K562 (cell line): ENCODE measurements at regions not wholly inside any gene's neighbourhood (a gene's known extent, or its start where the extent isn't known, plus 50 kb on each side); places are given as distances from the start of the nearest gene placed in this dataset.
A peak's percentile ranks its signal among the peaks of the same experiment; 100 is the strongest.

Experiments
- ATAC-seq: fragments of 200-7000 bp; cut with Tn5 transposase; 3 replicates; pipeline ENCODE4 v1.9.1; 2020; ENCODE audit warnings: moderate library complexity
- BruUV-seq: library from RNA; stranded (reverse); fragments of 400-500 nt; replicated peaks from 2 replicates; lab custom pipeline; 2021; lab: Mats Ljungman, UMichigan
- CTCF ChIA-PET: fragments of 300-600 bp; formaldehyde crosslinking; extraction: SDS; loops from one replicate; lab custom pipeline; 2021; ENCODE audit warnings: low intra/inter-chr PET ratio; lab: Yijun Ruan, JAX
- POLR2A ChIA-PET: fragments of 300-600, 350-650 bp; sonication (Branson Sonifier 250); formaldehyde crosslinking; extraction: SDS; loops from one replicate; lab custom pipeline; 2021; ENCODE audit warnings: antibody characterized with exemption, inconsistent platforms; lab: Yijun Ruan, JAX
- DNase-seq, 4 experiments: peaks; one replicate each; pipeline versions ENCODE4 v3.0.0 to v3.0.0-alpha.2; 2011 to 2018; ENCODE audit warnings: low spot score in 3 of 4, mixed read lengths in 3 of 4; ENCODE audit errors: extremely low read depth in 1 of 4
- FAIRE-seq: peaks from 2 replicates; lab custom pipeline; 2011; peaks lifted over from hg19 to GRCh38; lab: Jason Lieb, UNC
- H2AFZ ChIP-seq: 2 replicates; pipeline ENCODE4 v1.6.0; 2011; ENCODE audit warnings: low read depth, low read length, control low read depth, inconsistent platforms
- H3K27ac ChIP-seq: fragments of 200-600 bp; 3 replicates; pipeline ENCODE4 v1.8.0; 2011; ENCODE audit warnings: low read depth, mild to moderate bottlenecking, control low read depth, inconsistent platforms, low read length, moderate library complexity, mixed read lengths; ENCODE audit errors: extremely low read depth
- H3K27me3 ChIP-seq, 2 experiments: fragments of 300-600 bp in 1 of 2; 2 replicates in 1 of 2; 3 replicates in 1 of 2; pipeline versions ENCODE4 v1.6.0 to v1.8.0; 2011; ENCODE audit warnings: inconsistent platforms in 2 of 2, low read length in 2 of 2, mild to moderate bottlenecking in 1 of 2, mixed read lengths in 1 of 2, moderate library complexity in 1 of 2; ENCODE audit not compliant: control insufficient read depth in 2 of 2, insufficient read depth in 2 of 2
- H3K36me3 ChIP-seq: fragments of 300-600 bp; 3 replicates; pipeline ENCODE4 v1.8.0; 2011; ENCODE audit warnings: mild to moderate bottlenecking, low read length, inconsistent platforms; ENCODE audit not compliant: control insufficient read depth, insufficient read depth
- H3K4me1 ChIP-seq, 2 experiments: fragments of 200-600 bp in 1 of 2; replicated peaks in 1 of 2; 2 replicates in 1 of 2; 3 replicates in 1 of 2; pipeline versions ENCODE4 v1.5.1 to v1.8.0; 2011; ENCODE audit warnings: inconsistent platforms in 2 of 2, low read length in 2 of 2, mild to moderate bottlenecking in 1 of 2, mixed read lengths in 1 of 2, moderate library complexity in 1 of 2; ENCODE audit not compliant: control insufficient read depth in 2 of 2, insufficient read depth in 2 of 2
- H3K4me2 ChIP-seq: 2 replicates; pipeline ENCODE4 v1.6.1; 2011; ENCODE audit warnings: low read length, control low read depth, inconsistent platforms, mixed read lengths; ENCODE audit not compliant: insufficient read depth
- H3K4me3 ChIP-seq: fragments of 200-600 bp; sonication (generic), shearing (Covaris generic); 2 replicates; pipeline ENCODE4 v1.5.1; 2016; ENCODE audit warnings: control low read depth, inconsistent platforms
- H3K79me2 ChIP-seq: fragments of 200-600 bp; 3 replicates; pipeline ENCODE4 v1.8.0; 2011; ENCODE audit warnings: low read length, inconsistent platforms; ENCODE audit not compliant: control insufficient read depth, insufficient read depth
- H3K9ac ChIP-seq, 2 experiments: 2 replicates each; pipeline versions ENCODE4 v1.6.0 to v1.6.1; 2011; ENCODE audit warnings: low read depth in 2 of 2, low read length in 2 of 2, control low read depth in 1 of 2, inconsistent platforms in 1 of 2, mild to moderate bottlenecking in 1 of 2, mixed read lengths in 1 of 2; ENCODE audit not compliant: insufficient read depth in 1 of 2
- H3K9me1 ChIP-seq: one replicate; pipeline ENCODE4 v1.6.0; 2011; ENCODE audit warnings: inconsistent platforms, mild to moderate bottlenecking, low read length, moderate library complexity; ENCODE audit not compliant: control insufficient read depth, insufficient read depth
- H3K9me3 ChIP-seq: replicated peaks from 2 replicates; pipeline ENCODE4 v1.5.1; 2011; ENCODE audit warnings: low read depth, low read length, inconsistent platforms; ENCODE audit not compliant: control insufficient read depth, insufficient read depth
- H4K20me1 ChIP-seq: replicated peaks from 2 replicates; pipeline ENCODE4 v1.6.1; 2011; ENCODE audit warnings: low read length, inconsistent platforms, mixed read lengths; ENCODE audit not compliant: control insufficient read depth, insufficient read depth
- HLTF ChIP-seq: fragments of 450-650 bp; IDR thresholded peaks from 2 replicates; pipeline ENCODE4 v1.6.1; 2016
- HNRNPH1 ChIP-seq: fragments of 200-400 bp; formaldehyde crosslinking; optimal IDR thresholded peaks from 2 replicates; pipeline ENCODE3; 2017; ENCODE audit warnings: low read depth, mild to moderate bottlenecking, low read length, moderate library complexity
- MAFF ChIP-seq: IDR thresholded peaks from 2 replicates; pipeline ENCODE4 v1.6.1; 2012; ENCODE audit warnings: low read length, improper control_type of control experiment
- MAFG ChIP-seq: fragments of 450-650 bp; conservative IDR thresholded peaks from 2 replicates; pipeline ENCODE4 v1.6.1; 2016; ENCODE audit warnings: missing genetic modification characterization, missing compliant biosample characterization
- MAFK ChIP-seq: IDR thresholded peaks from 2 replicates; pipeline ENCODE4 v1.6.1; 2011; ENCODE audit warnings: low read length, improper control_type of control experiment
- MTA1 ChIP-seq: fragments of 450-650 bp; IDR thresholded peaks from 2 replicates; pipeline ENCODE4 v1.6.1; 2017; ENCODE audit warnings: borderline replicate concordance
- MYC ChIP-seq, 2 experiments: fragments of 250-450 bp in 1 of 2; sonication (Bioruptor Pico) in 1 of 2; IDR thresholded peaks; 2 replicates each; pipeline versions ENCODE4 v1.5.1 to v1.6.1; 2012 to 2021; ENCODE audit warnings: low read depth in 2 of 2, borderline replicate concordance in 1 of 2, improper control_type of control experiment in 1 of 2, low read length in 1 of 2, mild to moderate bottlenecking in 1 of 2, moderate library complexity in 1 of 2
- NELFE ChIP-seq: IDR thresholded peaks from 2 replicates; pipeline ENCODE4 v1.6.1; 2011; ENCODE audit warnings: mild to moderate bottlenecking; ENCODE audit not compliant: insufficient read depth, insufficient read length
- NFATC3 ChIP-seq: fragments of 450-650 bp; IDR thresholded peaks from 2 replicates; pipeline ENCODE4 v1.6.1; 2017; ENCODE audit warnings: mild to moderate bottlenecking
- RFX1 ChIP-seq: fragments of 450-650 bp; IDR thresholded peaks from 2 replicates; pipeline ENCODE4 v1.6.1; 2016; ENCODE audit warnings: mild to moderate bottlenecking, moderate library complexity
- SRSF3 ChIP-seq: fragments of 200-400 bp; formaldehyde crosslinking; IDR thresholded peaks from 2 replicates; pipeline ENCODE4 v1.6.1; 2016; ENCODE audit warnings: mild to moderate bottlenecking, low read length, moderate library complexity; ENCODE audit not compliant: insufficient read depth
- TAF15 ChIP-seq: fragments of 200-400 bp; formaldehyde crosslinking; IDR thresholded peaks from 2 replicates; pipeline ENCODE4 v1.6.1; 2017; ENCODE audit warnings: mild to moderate bottlenecking, low read depth, low read length, moderate library complexity
- ZNF224 ChIP-seq: sonication (generic); formaldehyde crosslinking; IDR thresholded peaks from 2 replicates; pipeline ENCODE4 v1.8.0; 2022; ENCODE audit warnings: mild to moderate bottlenecking, missing genetic modification reagents
- ZNF436 ChIP-seq: fragments of 250-450, 450-650 bp; sonication (Bioruptor Pico); formaldehyde crosslinking; IDR thresholded peaks from 2 replicates; pipeline ENCODE4 v1.7.0; 2020; ENCODE audit warnings: mild to moderate bottlenecking
- ZNF589 ChIP-seq: fragments of 200-800 bp; sonication (Bioruptor generic); IDR thresholded peaks from 2 replicates; pipeline ENCODE4 v1.6.1; 2016; ENCODE audit warnings: low read depth, missing genetic modification characterization, missing compliant biosample characterization
- WGBS: fragments of 100-300 bp; shearing (Covaris generic); methylation state at CpG from one replicate; pipeline ENCODE4 v1.1.6; 2016; ENCODE audit warnings: low coverage, mixed read lengths; ENCODE audit not compliant: insufficient coverage; ENCODE audit errors: missing lambda C conversion rate; 5-methylcytosine and 5-hydroxymethylcytosine counted together
- in situ Hi-C: fragments of 300-500 bp; cut with MboI; formaldehyde crosslinking; loops from 4 replicates; pipeline ENCODE4 v1.15.0; 2018; ENCODE audit warnings: inconsistent platforms, mixed read lengths
- intact Hi-C: fragments of 100-400 bp; cut with micrococcal nuclease; formaldehyde crosslinking; loops from 2 replicates; pipeline ENCODE4 v1.14.2; 2022
- TF ChIP-seq, protein P1 (sequence below): sonication (generic); formaldehyde crosslinking; IDR thresholded peaks from 2 replicates; pipeline ENCODE4 v1.8.0; 2022; ENCODE audit warnings: mild to moderate bottlenecking, missing genetic modification reagents, borderline replicate concordance

DNA sequence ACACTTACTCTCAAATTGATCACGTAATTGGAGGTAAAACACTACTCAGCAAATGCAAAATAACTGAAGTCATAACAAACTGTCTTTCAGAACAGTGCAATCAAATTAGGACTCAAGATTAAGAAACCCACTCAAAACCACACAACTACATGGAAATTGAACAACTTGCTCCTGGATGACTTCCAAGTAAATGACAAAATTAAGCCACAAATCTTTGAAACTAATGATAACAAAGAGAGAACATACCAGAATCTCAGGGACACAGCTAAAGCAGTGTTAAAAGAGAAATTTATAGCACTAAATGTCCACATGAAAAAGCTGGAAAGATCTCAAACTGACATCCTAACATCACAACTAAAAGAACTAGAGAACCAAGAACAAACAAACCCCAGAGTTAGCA, 540.5 kb upstream of the CDH18 start:
- no TSS peak for BruUV-seq
- CTCF ChIA-PET = no interaction called here

DNA sequence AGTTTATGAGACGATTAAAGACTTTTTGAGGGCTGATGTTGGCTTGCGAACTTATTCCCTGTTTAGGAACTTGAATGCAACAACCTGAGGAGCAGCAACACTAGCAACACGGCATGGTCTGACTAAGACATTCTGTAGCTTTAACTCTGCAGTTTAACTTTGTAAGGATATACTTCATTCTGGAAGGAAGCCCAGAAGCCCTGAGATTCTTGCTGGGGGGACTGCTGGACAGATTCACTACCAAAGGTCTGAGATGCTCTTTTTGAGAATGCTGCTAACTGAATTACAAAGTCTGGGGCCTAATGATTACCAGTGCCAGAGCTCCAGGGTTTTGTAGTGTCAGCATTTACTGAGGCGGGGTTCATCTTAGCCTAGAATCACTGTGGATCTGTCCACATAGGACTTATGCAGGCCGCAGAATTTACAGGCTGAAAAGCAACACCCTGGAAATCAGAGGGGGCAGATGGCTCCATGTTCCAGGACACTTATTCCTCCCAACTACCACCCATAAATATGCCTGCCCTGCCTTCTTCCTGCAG, 537.1 kb upstream of the CDH18 start:
- Histone ChIP-seq H3K4me3 (no peak overlapping the region), H3K27ac (no peak overlapping the region), H3K9ac (no peak overlapping the region), H3K27me3 (no peaks in the 10 kb centered on the region), H3K9me3 (peaks cover 3% of the 10 kb centered on the region; the same call in 1 of the 2 replicates), H3K4me1 (no peaks in the 10 kb centered on the region), H2AFZ (no peak overlapping the region), H3K9me1 (no peaks in the 10 kb centered on the region), H3K36me3 (no peaks in the 10 kb centered on the region), H4K20me1 (no peaks in the 10 kb centered on the region), H3K4me2 (no peak overlapping the region), H3K79me2 (no peaks in the 10 kb centered on the region)
- BruUV-seq = no TSS peak
- ChIA-PET POLR2A (no interaction called here), CTCF (no interaction called here)
- FAIRE-seq (no peak), ATAC-seq (no peak), DNase-seq (no peak)
- intact Hi-C loops = no loop called here
- WGBS = 2% methylated on average over 5 of the region's 5 CpGs
- in situ Hi-C loops = no loop called here
- TF ChIP-seq NFATC3 (no peak), MAFF (peak; percentile 17; the same call in 1 of the 2 replicates), ZNF224 (CRISPR knock-in tag) (no peak), HNRNPH1 (no peak), TAF15 (no peak), RFX1 (no peak), SRSF3 (no peak), MAFK (0 out of 2 replicates have a peak, but pooled peaks have one; percentile 6), MAFG (tag) (peak; percentile 24; the same call in 1 of the 2 replicates), MYC (IDR thresholded peaks at IDR 0.05; ENCODE audit: low read depth, low read length) (no peak), MYC (CRISPR knock-in tag; IDR thresholded peaks at IDR 0.05; ENCODE audit: borderline replicate concordance, low read depth) (no peak), HLTF (no peak), NELFE (no peak), ZNF436 (no peak)
- TF ChIP-seq, protein P1, sequence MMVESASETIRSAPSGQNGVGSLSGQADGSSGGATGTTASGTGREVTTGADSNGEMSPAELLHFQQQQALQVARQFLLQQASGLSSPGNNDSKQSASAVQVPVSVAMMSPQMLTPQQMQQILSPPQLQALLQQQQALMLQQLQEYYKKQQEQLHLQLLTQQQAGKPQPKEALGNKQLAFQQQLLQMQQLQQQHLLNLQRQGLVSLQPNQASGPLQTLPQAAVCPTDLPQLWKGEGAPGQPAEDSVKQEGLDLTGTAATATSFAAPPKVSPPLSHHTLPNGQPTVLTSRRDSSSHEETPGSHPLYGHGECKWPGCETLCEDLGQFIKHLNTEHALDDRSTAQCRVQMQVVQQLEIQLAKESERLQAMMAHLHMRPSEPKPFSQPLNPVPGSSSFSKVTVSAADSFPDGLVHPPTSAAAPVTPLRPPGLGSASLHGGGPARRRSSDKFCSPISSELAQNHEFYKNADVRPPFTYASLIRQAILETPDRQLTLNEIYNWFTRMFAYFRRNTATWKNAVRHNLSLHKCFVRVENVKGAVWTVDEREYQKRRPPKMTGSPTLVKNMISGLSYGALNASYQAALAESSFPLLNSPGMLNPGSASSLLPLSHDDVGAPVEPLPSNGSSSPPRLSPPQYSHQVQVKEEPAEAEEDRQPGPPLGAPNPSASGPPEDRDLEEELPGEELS (CRISPR knock-in tag) = no peak

More for the DNA sequence above, 540.5 kb upstream of the CDH18 start:
- FAIRE-seq = no peak
- no peak for DNase-seq
- H3K27me3 ChIP-seq = no peaks in the 10 kb centered on the region
- TF ChIP-seq MTA1 = no peak
- TF ChIP-seq ZNF589 = no peak
- POLR2A ChIA-PET = no interaction called here
- no peaks in the 10 kb centered on the region for H3K9me3 ChIP-seq
- ATAC-seq = no peak
- H2AFZ ChIP-seq = no peak overlapping the region
- H3K27ac ChIP-seq = no peak overlapping the region
- H3K4me3 ChIP-seq = no peak overlapping the region
- H3K9me1 ChIP-seq = no peaks in the 10 kb centered on the region
- no peak overlapping the region for H3K4me2 ChIP-seq
- H3K79me2 ChIP-seq = no peaks in the 10 kb centered on the region
- WGBS = 0% methylated on average over 1 of the region's 1 CpG
- no peak overlapping the region for H3K9ac ChIP-seq
- no peaks in the 10 kb centered on the region for H3K4me1 ChIP-seq
- intact Hi-C loops = no loop called here
- no peaks in the 10 kb centered on the region for H4K20me1 ChIP-seq
- in situ Hi-C loops = no loop called here
- H3K36me3 ChIP-seq = no peaks in the 10 kb centered on the region
